ENCODE measurements at regions not wholly inside any gene's neighbourhood (a gene's known extent, or its start where the extent isn't known, plus 50 kb on each side); places are given as distances from the start of the nearest gene placed in this dataset.
"Not testable (repeated sequence)": the region's sequence is repeated elsewhere in the genome, so short reads cannot be mapped to it uniquely, and the experiment has no call there.

GRCh38 chr14:99011385-99011784 is 260.6 kb downstream of the BCL11B start:
- no peak for DNase-seq

GRCh38 chr14:99012703-99013102 is 259.3 kb downstream of the BCL11B start:
- DNase-seq, result no peak

GRCh38 chr14:99015833-99016232 is 256.2 kb downstream of the BCL11B start:
- no peak for DNase-seq

- DNase-seq, result no peak
Observed at GRCh38 chr14:99023371-99023770, 248.6 kb downstream of the BCL11B start.

- DNase-seq, result no peak
Observed at GRCh38 chr14:99024926-99025325, 247.1 kb downstream of the BCL11B start.

- no peak for DNase-seq
Observed at GRCh38 chr14:99025418-99025817, 246.6 kb downstream of the BCL11B start.

- peak; percentile 8 for DNase-seq
Observed at GRCh38 chr14:99026471-99026870, 245.5 kb downstream of the BCL11B start.

GRCh38 chr14:99028041-99028440 is 244.0 kb downstream of the BCL11B start:
- no peak for DNase-seq

GRCh38 chr14:99028521-99028920 is 243.5 kb downstream of the BCL11B start:
- no peak for DNase-seq

GRCh38 chr14:99029145-99029915 is 242.7 kb downstream of the BCL11B start:
- DNase-seq, result no peak

GRCh38 chr14:99029916-99030305 is 242.1 kb downstream of the BCL11B start:
- no peak for DNase-seq

GRCh38 chr14:99030454-99030853 is 241.5 kb downstream of the BCL11B start:
- DNase-seq, result no peak

GRCh38 chr14:99032759-99033158 is 239.2 kb downstream of the BCL11B start:
- DNase-seq, result no peak

- no peak for DNase-seq
Observed at GRCh38 chr14:99033951-99034350, 238.0 kb downstream of the BCL11B start.

GRCh38 chr14:99034711-99035171 is 237.3 kb downstream of the BCL11B start:
- DNase-seq, result no peak

GRCh38 chr14:99035268-99035667 is 236.7 kb downstream of the BCL11B start:
- DNase-seq, result no peak

- no peak for DNase-seq
Observed at GRCh38 chr14:99035712-99036610, 236.0 kb downstream of the BCL11B start.

- DNase-seq, result peak; percentile 62
Observed at GRCh38 chr14:99036611-99037293, 235.2 kb downstream of the BCL11B start.

GRCh38 chr14:99037326-99037725 is 234.7 kb downstream of the BCL11B start:
- not testable (repeated sequence) for DNase-seq

GRCh38 chr14:99037777-99038430 is 234.1 kb downstream of the BCL11B start:
- DNase-seq, result peak; percentile 7

- DNase-seq, result no peak
Observed at GRCh38 chr14:99038431-99038820, 233.6 kb downstream of the BCL11B start.

- no peak for DNase-seq
Observed at GRCh38 chr14:99039331-99040041, 232.5 kb downstream of the BCL11B start.
